ENCODE measurements at regions not wholly inside any gene's neighbourhood (a gene's known extent, or its start where the extent isn't known, plus 50 kb on each side); places are given as distances from the start of the nearest gene placed in this dataset.
"Not testable (repeated sequence)": the region's sequence is repeated elsewhere in the genome, so short reads cannot be mapped to it uniquely, and the experiment has no call there.

- DNase-seq, result no peak
These were observed 284.0 kb upstream of the HS6ST1 start for GRCh38 chr2:128602699-128603101.

DNA sequence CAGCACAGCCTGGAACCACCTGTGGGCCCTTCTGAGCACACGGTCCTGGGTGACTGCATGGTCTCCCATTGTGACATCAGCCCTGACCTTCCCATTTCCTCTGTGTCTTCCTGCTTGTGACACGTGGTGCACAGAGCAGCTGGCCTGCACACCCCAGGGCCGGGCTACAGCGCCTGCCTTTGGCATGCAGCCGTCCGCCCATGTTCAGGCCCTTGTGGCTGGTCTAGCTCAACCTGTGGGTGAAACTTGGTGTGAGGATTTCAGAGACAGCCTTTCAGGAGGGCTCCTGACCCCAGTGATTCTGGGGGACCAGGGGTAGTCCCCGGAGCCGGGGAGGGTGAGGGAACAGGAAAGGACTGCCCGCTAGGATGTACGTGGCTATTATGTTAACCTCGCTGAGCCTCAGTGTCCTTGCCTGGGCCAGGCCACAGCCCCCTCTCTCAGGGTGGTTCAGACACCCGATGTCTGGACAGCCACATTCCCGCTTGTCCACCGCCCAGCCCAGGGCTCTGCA, 284.8 kb upstream of the HS6ST1 start:
- no peak for DNase-seq

- no peak for DNase-seq
These were observed 285.4 kb upstream of the HS6ST1 start for GRCh38 chr2:128604045-128604444.

GRCh38 chr2:128604581-128604980, 285.9 kb upstream of the HS6ST1 start:
- DNase-seq, result not testable (repeated sequence)

GRCh38 chr2:128605421-128605820, 286.8 kb upstream of the HS6ST1 start:
- no peak for DNase-seq

- DNase-seq, result no peak
These were observed 287.3 kb upstream of the HS6ST1 start for GRCh38 chr2:128605931-128606330.

GRCh38 chr2:128606837-128607236, 288.2 kb upstream of the HS6ST1 start:
- no peak for DNase-seq

DNA sequence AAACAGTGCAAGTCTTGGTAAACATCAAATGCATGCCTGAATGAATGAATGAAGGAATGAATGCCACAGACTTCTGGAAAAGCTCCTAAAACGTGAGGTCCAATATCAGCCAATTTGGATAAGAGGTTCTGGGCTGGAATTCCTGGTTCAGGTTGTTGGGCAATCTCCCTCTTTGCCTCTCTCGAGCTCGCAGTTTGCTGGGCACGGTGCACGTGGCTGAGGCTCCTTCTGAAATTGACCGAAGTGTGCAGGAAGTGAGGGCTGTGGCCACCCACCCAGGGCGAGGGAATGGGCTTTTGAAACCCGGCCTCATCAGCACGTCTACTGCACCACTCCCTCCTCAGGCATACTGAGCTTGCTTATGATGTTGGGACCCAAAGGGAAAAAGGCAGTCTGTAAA, 288.8 kb upstream of the HS6ST1 start:
- DNase-seq, result no peak

DNA sequence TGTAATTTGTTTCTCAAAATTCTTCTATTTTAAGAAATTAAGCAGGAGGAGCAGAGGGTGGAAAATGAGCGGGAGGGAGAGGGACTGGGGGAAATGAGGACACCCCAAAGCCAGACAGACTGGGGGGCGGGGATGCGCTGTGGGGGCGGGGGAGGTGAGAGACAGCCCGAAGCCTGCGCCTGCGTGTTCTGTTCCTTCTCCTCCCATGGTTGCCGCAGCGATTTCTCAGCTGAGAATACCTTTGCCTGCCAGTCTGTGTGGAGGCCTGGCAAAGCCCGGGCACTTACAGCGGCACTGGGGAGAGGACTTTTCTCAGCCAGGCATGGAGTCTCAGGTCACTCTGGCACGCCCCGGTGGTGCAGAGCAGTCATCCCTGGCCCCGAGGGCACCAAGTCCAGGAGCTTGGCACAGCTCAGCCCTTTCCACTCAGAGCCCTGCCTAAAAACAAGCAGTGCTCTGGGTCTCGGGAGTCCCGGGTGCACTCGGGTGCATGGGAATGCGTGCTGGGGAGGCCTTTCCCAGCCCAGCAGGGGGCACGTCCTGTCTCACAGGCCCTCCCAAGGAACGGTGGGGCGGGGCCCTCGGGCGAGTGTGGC, 289.3 kb upstream of the HS6ST1 start:
- no peak for DNase-seq

GRCh38 chr2:128608921-128609880, 290.5 kb upstream of the HS6ST1 start:
- no peak for DNase-seq

DNA sequence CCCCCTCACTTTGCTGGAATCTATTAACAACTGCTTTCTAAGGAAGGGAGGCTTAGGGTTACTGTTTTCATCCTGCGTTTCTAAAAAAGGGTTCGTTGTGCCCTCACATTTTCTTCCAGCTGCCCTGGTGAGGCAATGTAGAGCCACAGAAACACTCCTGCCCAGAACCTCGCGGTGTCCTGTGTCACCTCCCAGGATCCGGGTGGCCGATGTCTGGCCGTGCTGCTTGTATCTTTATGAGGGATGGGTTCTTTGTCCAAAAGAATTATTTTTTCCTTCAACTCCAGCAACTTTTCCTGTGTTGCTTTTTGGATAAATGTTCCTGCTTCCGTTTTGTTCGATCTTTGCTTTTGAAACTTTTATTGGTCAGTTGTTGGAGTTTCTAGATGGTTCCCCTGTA, 291.8 kb upstream of the HS6ST1 start:
- no peak for DNase-seq

DNA sequence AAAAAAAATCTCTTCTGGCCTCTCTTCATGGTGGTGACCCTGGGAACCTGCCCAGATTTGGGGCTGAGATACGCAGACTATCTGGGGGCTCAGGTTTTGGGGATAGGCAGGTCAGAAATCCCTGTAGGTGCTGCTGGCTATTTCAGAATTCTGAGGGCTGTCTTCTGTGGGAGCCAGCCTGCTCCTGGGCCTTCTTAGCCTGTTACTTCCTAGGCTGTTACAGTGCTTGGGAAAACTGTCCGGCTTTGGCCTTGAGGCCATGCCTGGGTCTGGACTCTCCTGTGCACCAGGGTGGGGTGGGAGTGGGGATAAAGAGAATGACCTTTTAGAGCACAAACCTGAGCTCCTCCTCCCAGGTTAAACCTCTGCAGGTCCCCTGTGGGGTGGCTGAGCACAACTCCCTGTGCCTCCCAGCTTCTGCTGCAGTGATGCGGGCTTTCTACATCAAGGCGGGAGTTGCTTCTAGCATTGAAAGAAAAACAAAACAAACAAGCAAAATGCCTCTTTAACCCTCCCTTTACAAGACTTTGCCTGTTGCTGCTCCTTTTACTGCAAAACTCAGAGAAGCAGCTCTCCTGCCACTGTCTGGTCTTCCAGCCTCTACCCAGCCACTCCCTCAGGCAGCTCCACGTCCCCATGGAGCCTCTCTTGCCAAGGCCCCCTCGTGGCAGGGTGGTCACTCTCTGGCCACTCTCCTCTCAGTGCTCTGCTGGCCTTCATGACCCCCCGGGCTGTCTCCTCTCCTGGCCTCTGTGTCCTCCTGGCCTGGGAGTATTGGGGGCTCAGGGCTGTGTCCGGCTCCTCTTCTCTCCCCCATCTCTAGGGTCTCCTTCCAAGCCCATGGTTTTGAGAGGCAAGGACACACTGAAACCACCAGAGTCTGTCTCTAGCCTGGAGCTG, 293.0 kb upstream of the HS6ST1 start:
- no peak for DNase-seq

GRCh38 chr2:128612628-128613027, 294.0 kb upstream of the HS6ST1 start:
- DNase-seq, result no peak

- DNase-seq, result no peak
These were observed 294.7 kb upstream of the HS6ST1 start for GRCh38 chr2:128613351-128613750.

- DNase-seq, result no peak
These were observed 295.2 kb upstream of the HS6ST1 start for GRCh38 chr2:128613876-128614275.

DNA sequence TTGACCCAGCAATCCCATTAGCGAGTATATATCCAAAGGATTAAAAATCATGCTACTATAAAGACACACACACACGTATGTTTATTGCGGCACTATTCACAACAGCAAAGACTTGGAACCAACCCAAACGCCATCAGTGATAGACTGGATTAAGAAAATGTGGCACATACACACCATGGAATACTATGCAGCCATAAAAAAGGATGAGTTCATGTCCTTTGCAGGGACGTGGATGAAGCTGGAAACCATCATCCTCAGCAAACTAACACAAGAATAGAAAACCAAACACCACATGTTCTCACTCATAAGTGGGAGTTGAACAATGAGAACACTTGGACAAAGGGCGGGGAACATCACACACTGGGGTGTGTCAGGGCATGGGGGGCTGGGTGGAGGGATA, 296.2 kb upstream of the HS6ST1 start:
- DNase-seq, result not testable (repeated sequence)

GRCh38 chr2:128615571-128615970, 296.9 kb upstream of the HS6ST1 start:
- no peak for DNase-seq

- no peak for DNase-seq
These were observed 298.4 kb upstream of the HS6ST1 start for GRCh38 chr2:128617029-128617590.

GRCh38 chr2:128617661-128618060, 299.0 kb upstream of the HS6ST1 start:
- DNase-seq, result no peak

DNA sequence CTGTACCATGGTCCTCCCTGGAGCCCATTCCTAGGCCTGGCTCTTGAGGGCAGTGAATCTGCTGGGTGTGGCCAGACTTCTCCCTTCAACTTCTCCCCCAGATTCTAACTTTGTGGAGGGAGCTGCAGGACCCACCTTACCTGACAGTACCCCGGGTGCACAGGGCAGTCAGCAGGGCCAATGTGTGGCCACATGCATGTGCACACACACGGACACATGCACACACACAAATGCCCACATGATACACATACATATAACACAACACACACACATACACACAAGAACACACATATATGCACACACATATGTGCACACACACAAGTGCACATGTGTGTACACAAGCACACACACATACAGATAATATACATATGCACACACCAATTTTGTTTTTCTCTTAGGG, 300.0 kb upstream of the HS6ST1 start:
- no peak for DNase-seq

DNA sequence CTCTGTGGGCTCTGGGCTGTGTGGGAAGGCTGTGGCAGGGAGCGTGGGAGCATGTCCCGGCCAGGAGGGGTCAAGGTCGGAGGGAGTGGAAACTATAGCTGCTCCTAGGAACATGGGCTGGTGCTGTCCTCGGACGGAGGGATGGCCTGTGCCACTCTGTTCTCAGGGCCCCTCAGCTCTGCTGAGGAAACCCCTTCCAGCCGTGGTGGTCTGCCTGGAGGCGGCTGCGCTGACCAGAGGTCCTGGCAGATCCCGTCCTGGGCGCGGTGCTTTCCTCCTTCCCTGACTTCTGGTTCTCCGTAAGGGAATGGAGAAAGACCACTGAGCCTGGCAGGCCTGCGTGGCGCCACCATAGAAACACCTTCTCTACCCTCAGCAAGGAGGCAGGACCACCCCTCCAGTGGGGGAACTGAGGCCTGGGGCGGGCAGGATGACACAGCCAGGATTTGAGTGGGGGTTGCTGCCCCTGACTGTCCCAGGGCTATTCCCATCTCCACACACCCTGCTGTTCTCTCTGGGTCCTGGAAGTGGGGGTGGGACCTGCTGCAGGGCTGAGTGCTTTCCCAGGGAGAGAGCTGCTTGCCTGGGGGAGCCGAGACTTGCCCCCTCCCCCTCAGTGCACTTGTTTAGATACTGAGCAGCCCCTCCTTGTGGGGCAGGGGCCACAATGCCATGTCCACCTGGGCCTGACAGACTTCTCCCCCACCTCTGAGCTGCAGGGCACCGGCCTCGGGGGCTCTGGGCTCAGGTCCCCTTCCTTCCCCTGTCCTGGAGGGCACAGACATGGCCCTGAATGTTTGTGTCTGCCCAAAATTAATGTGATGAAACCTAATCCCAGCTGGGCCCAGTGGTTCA, 301.0 kb upstream of the HS6ST1 start:
- DNase-seq, result no peak

DNA sequence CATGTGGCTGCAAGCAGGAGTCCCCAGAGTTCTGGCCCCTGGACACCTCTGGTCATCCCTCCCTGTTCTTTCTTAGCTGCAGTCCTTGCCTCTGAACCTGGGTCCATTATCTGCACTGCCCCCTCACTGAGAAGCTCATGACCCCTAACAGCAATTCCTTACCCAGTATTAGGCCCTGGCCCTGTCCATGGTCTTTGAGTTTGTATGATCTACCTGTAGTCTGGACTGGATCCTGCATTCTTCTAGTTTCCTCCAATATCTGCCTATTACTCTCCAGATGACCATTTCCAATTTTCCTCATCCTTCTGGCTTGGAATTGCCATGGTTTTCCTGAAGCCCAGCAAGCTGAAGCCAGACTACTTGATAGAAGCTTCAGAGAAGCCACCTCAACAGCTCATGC, 302.4 kb upstream of the HS6ST1 start:
- DNase-seq, result no peak

Data from NCI-H510A treated with DMSO at 0.1 percent for 48 hours (cell line).